Spleen (tissue), 11 donors: ENCODE measurements at regions not wholly inside any gene's neighbourhood (a gene's known extent, or its start where the extent isn't known, plus 50 kb on each side); places are given as distances from the start of the nearest gene placed in this dataset.

Experiments used
- DNase-seq: peaks from one replicate; pipeline ENCODE4 v3.0.0-alpha.2; 2020
- H3K27ac ChIP-seq, 8 donors: fragments of 200-600 bp; sonication (generic) in 7 of 8; 1 replicate in 4 of 8; 2 replicates in 4 of 8; pipeline versions ENCODE4 v1.5.0 to v1.8.0; 2016 to 2021; ENCODE audit warnings: inconsistent platforms in 4 of 8, mild to moderate bottlenecking in 4 of 8, moderate library complexity in 1 of 8
- H3K27me3 ChIP-seq, 7 donors: fragments of 200-600 bp; sonication (generic) in 6 of 7; replicated peaks in 1 of 7; 1 replicate in 4 of 7; 2 replicates in 3 of 7; pipeline versions ENCODE4 v1.5.0 to v1.8.0; 2016 to 2021; ENCODE audit warnings: inconsistent platforms in 3 of 7, mild to moderate bottlenecking in 1 of 7
- H3K36me3 ChIP-seq, 6 donors: fragments of 200-600 bp; sonication (generic) in 5 of 6; 1 replicate in 4 of 6; 2 replicates in 2 of 6; pipeline versions ENCODE4 v1.5.0 to v1.8.0; 2016 to 2021; ENCODE audit warnings: inconsistent platforms in 2 of 6
- H3K4me1 ChIP-seq, 6 donors: fragments of 200-600 bp; sonication (generic) in 5 of 6; 1 replicate in 3 of 6; 2 replicates in 3 of 6; pipeline versions ENCODE4 v1.5.0 to v1.8.0; 2016 to 2021; ENCODE audit warnings: inconsistent platforms in 3 of 6
- H3K4me3 ChIP-seq, 8 donors: fragments of 200-600 bp; sonication (generic) in 7 of 8; 1 replicate in 4 of 8; 2 replicates in 4 of 8; pipeline versions ENCODE4 v1.5.0 to v1.8.0; 2016 to 2021; ENCODE audit warnings: inconsistent platforms in 4 of 8, mild to moderate bottlenecking in 4 of 8, moderate library complexity in 2 of 8
- H3K9me3 ChIP-seq, 8 donors: fragments of 200-600 bp; sonication (generic) in 7 of 8; 1 replicate in 4 of 8; 2 replicates in 4 of 8; pipeline versions ENCODE4 v1.5.0 to v1.8.0; 2016 to 2021; ENCODE audit warnings: inconsistent platforms in 4 of 8
- CTCF ChIP-seq, 11 experiments: fragments of 200-600 bp in 7 of 11; fragments of 450-650 bp in 4 of 11; sonication (generic) in 4 of 11; IDR thresholded peaks in 8 of 11; conservative IDR thresholded peaks in 3 of 11; 1 replicate in 7 of 11; 2 replicates in 4 of 11; pipeline versions ENCODE4 v1.4.0 to v1.8.0; 2016 to 2021; ENCODE audit warnings: antibody characterized with exemption in 11 of 11, inconsistent platforms in 4 of 11, mild to moderate bottlenecking in 1 of 11
- POLR2A ChIP-seq, 3 donors: fragments of 450-650 bp; IDR thresholded peaks; one replicate each; pipeline ENCODE4 v1.5.1; 2017; ENCODE audit warnings: antibody characterized with exemption in 3 of 3, mild to moderate bottlenecking in 1 of 3
- POLR2AphosphoS5 ChIP-seq, 3 donors: sonication (generic); formaldehyde crosslinking; IDR thresholded peaks; one replicate each; pipeline ENCODE4 v1.5.1; 2017; ENCODE audit warnings: antibody characterized with exemption in 3 of 3
- WGBS, 5 donors: extraction: QIAGEN DNeasy Blood & Tissue Kit in 3 of 5; methylation state at CpG; one replicate each; pipeline versions ENCODE4 v1.1.5 to v1.1.7; 2013 to 2018; 5-methylcytosine and 5-hydroxymethylcytosine counted together
- intact Hi-C: fragments of 100-400 bp; cut with DNase I; formaldehyde crosslinking; loops from one replicate; pipeline ENCODE4 v1.15.0; 2023; ENCODE audit warnings: low total_unique reads
- donor health status: healthy with polysubstance abuse.
- donor health status: DM: no; HTN: no; CAD: no; lungs with moderate emphysema.
- donor health status: DM: no; HTN: no; CAD: no.
- donor health status: Bipolar disorder and iron deficiency.
- donor health status: healthy.
- donor health status: DM: no; HTN: no; CAD: no.
- donor health status: DM: yes; HTN: yes; CAD: no.

- WGBS, 5 donors: 80 to 90% (median 84%) methylated on average over 2 of the region's 2 CpGs
- no peak for DNase-seq
- no peak for TF ChIP-seq POLR2A (IDR thresholded peaks at IDR 0.05)
- TF ChIP-seq POLR2AphosphoS5 (IDR thresholded peaks at IDR 0.05): no peak
- TF ChIP-seq CTCF (IDR thresholded peaks at IDR 0.05 in 8 of 11, conservative IDR thresholded peaks at IDR 0.05 in 3 of 11): no peak
- H3K36me3 ChIP-seq: no peaks in the 10 kb centered on the region
- H3K9me3 ChIP-seq: no peaks in the 10 kb centered on the region
- H3K27me3 ChIP-seq: no peaks in the 10 kb centered on the region
- intact Hi-C loops: no loop called here
- H3K4me1 ChIP-seq: no peaks in the 10 kb centered on the region
- no peak overlapping the region for H3K4me3 ChIP-seq
- no peak overlapping the region for H3K27ac ChIP-seq
Measured at GRCh38 chr9:82679472-82679871, 383.5 kb downstream of the RASEF start.

GRCh38 chr9:82680179-82680935, 382.6 kb downstream of the RASEF start:
- no peaks in the 10 kb centered on the region for H3K4me1 ChIP-seq
- TF ChIP-seq POLR2A (IDR thresholded peaks at IDR 0.05): no peak
- TF ChIP-seq POLR2AphosphoS5 (IDR thresholded peaks at IDR 0.05): no peak
- TF ChIP-seq CTCF (IDR thresholded peaks at IDR 0.05 in 8 of 11, conservative IDR thresholded peaks at IDR 0.05 in 3 of 11): no peak
- H3K27ac ChIP-seq: no peak overlapping the region
- DNase-seq: no peak
- intact Hi-C loops: no loop called here
- no peaks in the 10 kb centered on the region for H3K36me3 ChIP-seq
- H3K27me3 ChIP-seq: no peaks in the 10 kb centered on the region
- no peak overlapping the region for H3K4me3 ChIP-seq
- 65 to 80% (median 76%) methylated on average over 13 of the region's 13 CpGs for WGBS, 5 donors
- peaks cover 0 to 4% (median 0%) of the 10 kb centered on the region in 8 donors for H3K9me3 ChIP-seq

- no peaks in the 10 kb centered on the region for H3K36me3 ChIP-seq
- DNase-seq: no peak
- H3K4me3 ChIP-seq: no peak overlapping the region
- peaks cover 0 to 6% (median 0%) of the 10 kb centered on the region in 8 donors for H3K9me3 ChIP-seq
- TF ChIP-seq CTCF (IDR thresholded peaks at IDR 0.05 in 8 of 11, conservative IDR thresholded peaks at IDR 0.05 in 3 of 11) (no peak), POLR2A (IDR thresholded peaks at IDR 0.05) (no peak), POLR2AphosphoS5 (IDR thresholded peaks at IDR 0.05) (no peak)
- no peak overlapping the region for H3K27ac ChIP-seq
- H3K4me1 ChIP-seq: no peaks in the 10 kb centered on the region
- intact Hi-C loops: no loop called here
- no peaks in the 10 kb centered on the region for H3K27me3 ChIP-seq
Measured at GRCh38 chr9:82681809-82682208, 381.1 kb downstream of the RASEF start.

GRCh38 chr9:82682431-82682830, 380.5 kb downstream of the RASEF start:
- no peaks in the 10 kb centered on the region for H3K36me3 ChIP-seq
- H3K4me3 ChIP-seq: no peak overlapping the region
- intact Hi-C loops: no loop called here
- WGBS, 5 donors: 83 to 98% (median 85%) methylated on average over 2 of the region's 2 CpGs
- H3K27me3 ChIP-seq: no peaks in the 10 kb centered on the region
- no peak overlapping the region for H3K27ac ChIP-seq
- no peaks in the 10 kb centered on the region for H3K4me1 ChIP-seq
- no peak for TF ChIP-seq POLR2A (IDR thresholded peaks at IDR 0.05)
- TF ChIP-seq POLR2AphosphoS5 (IDR thresholded peaks at IDR 0.05): no peak
- TF ChIP-seq CTCF (IDR thresholded peaks at IDR 0.05 in 8 of 11, conservative IDR thresholded peaks at IDR 0.05 in 3 of 11): no peak
- DNase-seq: no peak
- peaks cover 0 to 6% (median 0%) of the 10 kb centered on the region in 8 donors for H3K9me3 ChIP-seq
